ENCODE measurements at regions not wholly inside any gene's neighbourhood (a gene's known extent, or its start where the extent isn't known, plus 50 kb on each side); places are given as distances from the start of the nearest gene placed in this dataset.
"Not testable (repeated sequence)": the region's sequence is repeated elsewhere in the genome, so short reads cannot be mapped to it uniquely, and the experiment has no call there.

DNA sequence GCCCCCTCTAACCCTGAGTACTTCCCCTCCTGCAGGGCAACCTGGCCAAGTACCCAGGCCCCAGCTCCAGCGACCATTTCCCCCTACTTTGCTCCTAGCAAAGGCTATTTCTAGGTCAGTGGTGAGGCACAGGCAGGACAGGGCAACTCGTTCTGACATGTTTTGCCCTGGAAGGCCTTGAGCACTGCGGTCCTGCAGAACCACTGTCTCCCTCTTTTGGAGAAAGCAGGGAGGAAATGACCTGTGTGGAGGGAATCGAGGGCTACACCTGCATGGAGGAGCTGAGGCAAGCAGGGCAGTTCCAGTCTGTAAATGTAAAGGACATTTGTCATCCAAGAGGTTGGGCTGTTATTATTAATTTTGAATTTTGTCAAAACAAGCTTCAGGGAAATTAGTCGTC is 99.1 kb downstream of the PPIAL4G start:
- H3K27ac Mint-ChIP-seq, result no peak overlapping the region
- H3K4me3 Mint-ChIP-seq, result no peak overlapping the region
- no peaks in the 10 kb centered on the region for H3K36me3 Mint-ChIP-seq
- peaks cover 30% of the 10 kb centered on the region for H3K4me1 Mint-ChIP-seq (ENCODE audit: low read depth)
- no peaks in the 10 kb centered on the region for H3K27me3 Mint-ChIP-seq
- intact Hi-C loops (cut with micrococcal nuclease), result no loop called here
- H3K9me3 Mint-ChIP-seq, result no peaks in the 10 kb centered on the region
- POLR2A ChIA-PET, result no interaction called here
- CTCF ChIA-PET, result interaction anchor here (1.6 kb wide), 1 partner anchor 12 kb away, joined by 5 read pairs; no protein-coding TSS in a partner anchor
- DNase-seq, result no peak

DNA sequence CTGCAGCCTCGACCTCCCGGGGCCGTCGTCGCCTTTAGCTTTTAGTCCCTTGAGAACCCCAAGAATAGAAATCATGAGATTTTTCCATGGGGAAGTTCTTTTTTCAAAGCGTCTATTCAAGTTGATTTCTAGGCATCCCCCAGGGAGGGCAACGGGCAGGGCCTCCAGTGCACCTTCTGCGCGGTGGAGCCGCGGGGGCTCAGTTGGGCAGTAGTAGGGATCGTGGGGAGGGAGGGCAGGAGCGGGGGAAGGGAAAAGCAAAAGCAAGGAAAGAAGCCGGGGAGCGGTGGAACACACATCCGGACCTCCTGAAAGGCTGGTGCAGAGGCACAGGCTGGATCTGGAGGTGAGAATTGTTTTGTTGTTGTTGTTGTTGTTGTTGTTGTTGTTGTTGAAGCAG is 103.4 kb downstream of the PPIAL4G start:
- intact Hi-C loops (cut with micrococcal nuclease), result loop anchor here (10.0 kb wide), 1 partner anchor 145 kb away; no protein-coding TSS in a partner anchor
- Mint-ChIP-seq H3K36me3 (no peaks in the 10 kb centered on the region), H3K4me1 (ENCODE audit: low read depth) (peaks cover 6% of the 10 kb centered on the region), H3K27ac (no peak overlapping the region), H3K27me3 (no peaks in the 10 kb centered on the region), H3K9me3 (no peaks in the 10 kb centered on the region), H3K4me3 (no peak overlapping the region)
- ChIA-PET POLR2A (no interaction called here), CTCF (no interaction called here)
- DNase-seq, result no peak

DNA sequence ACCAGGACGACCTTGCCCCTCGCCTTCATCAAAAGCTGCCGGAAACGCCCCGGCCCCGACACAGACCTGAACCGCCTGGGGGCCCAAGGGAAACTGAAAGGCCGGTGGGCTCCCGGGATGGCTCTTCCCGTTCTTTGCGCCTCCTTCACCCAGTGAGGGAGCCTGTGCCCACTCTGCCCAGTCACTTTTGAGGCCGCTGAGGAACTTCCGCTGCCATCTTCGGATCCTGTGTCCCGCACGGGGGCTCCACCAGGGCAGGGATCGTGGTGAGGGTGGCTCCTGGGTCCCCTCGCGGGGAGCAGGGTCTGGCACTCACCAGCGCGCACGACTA is 104.0 kb downstream of the PPIAL4G start:
- Mint-ChIP-seq H3K27ac (no peak overlapping the region), H3K36me3 (no peaks in the 10 kb centered on the region), H3K27me3 (no peaks in the 10 kb centered on the region), H3K4me3 (no peak overlapping the region), H3K4me1 (ENCODE audit: low read depth) (peaks cover 6% of the 10 kb centered on the region), H3K9me3 (no peaks in the 10 kb centered on the region)
- ChIA-PET CTCF (no interaction called here), POLR2A (no interaction called here)
- no peak for DNase-seq
- intact Hi-C loops (cut with micrococcal nuclease), result loop anchor here (10.0 kb wide), 1 partner anchor 146 kb away; no protein-coding TSS in a partner anchor

DNA sequence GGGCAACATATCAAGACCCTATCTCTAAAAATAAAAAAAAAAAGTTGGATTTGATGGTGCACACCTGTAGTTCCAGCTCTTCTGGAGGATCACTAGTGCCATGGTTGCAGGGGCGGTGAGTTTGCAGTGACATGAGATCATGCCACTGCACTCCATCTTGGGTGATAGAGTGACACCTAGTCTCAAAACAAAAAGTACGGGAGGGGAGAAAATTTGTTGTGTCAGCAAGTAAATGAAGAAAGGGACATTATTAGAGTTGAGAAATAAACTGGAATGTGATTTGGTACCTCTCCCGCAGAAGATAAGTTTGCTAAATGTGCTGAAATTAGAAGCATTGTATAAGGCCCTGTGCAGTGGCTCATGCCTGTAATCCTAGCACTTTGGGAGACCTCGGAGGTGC is 105.1 kb downstream of the PPIAL4G start:
- H3K27me3 Mint-ChIP-seq, POLR2A ChIA-PET: not testable (repeated sequence)
- intact Hi-C loops (cut with micrococcal nuclease), result loop anchor here (10.0 kb wide), 1 partner anchor 147 kb away; no protein-coding TSS in a partner anchor

DNA sequence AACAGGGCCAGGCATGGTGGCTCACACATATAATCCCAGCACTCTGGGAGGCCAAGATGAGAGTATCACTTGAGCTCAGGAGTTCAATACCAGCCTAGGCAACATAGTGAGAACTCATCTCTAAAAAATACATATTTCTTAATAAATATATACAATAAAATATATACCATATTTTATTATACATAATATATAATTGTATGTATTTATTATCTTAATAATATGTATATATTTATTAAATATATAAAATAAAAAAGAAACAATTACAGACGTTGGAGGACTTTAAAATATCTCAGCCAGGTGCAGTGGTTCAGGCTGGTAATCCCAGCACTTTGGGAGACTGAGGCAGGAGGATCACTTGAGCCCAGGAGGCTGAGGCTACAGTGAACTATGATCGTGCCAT is 106.1 kb downstream of the PPIAL4G start:
- H3K27me3 Mint-ChIP-seq, DNase-seq, H3K36me3 Mint-ChIP-seq, H3K4me3 Mint-ChIP-seq, H3K9me3 Mint-ChIP-seq, H3K27ac Mint-ChIP-seq: not testable (repeated sequence)
- ChIA-PET CTCF (interaction anchor here (1.0 kb wide), 1 partner anchor 32 kb away, joined by 3 read pairs; no protein-coding TSS in a partner anchor), POLR2A (interaction anchor here (1.8 kb wide), 1 partner anchor 12 kb away, joined by 7 read pairs; no protein-coding TSS in a partner anchor)
- H3K4me1 Mint-ChIP-seq (ENCODE audit: low read depth), result peaks cover 24% of the 10 kb centered on the region
- intact Hi-C loops (cut with micrococcal nuclease), result loop anchor here (10.0 kb wide), 1 partner anchor 148 kb away; no protein-coding TSS in a partner anchor

More for the DNA sequence above, 105.1 kb downstream of the PPIAL4G start:
- H3K27ac Mint-ChIP-seq, H3K36me3 Mint-ChIP-seq, CTCF ChIA-PET, H3K9me3 Mint-ChIP-seq, H3K4me3 Mint-ChIP-seq, DNase-seq: not testable (repeated sequence)
- H3K4me1 Mint-ChIP-seq (ENCODE audit: low read depth), result peaks cover 15% of the 10 kb centered on the region

DNA sequence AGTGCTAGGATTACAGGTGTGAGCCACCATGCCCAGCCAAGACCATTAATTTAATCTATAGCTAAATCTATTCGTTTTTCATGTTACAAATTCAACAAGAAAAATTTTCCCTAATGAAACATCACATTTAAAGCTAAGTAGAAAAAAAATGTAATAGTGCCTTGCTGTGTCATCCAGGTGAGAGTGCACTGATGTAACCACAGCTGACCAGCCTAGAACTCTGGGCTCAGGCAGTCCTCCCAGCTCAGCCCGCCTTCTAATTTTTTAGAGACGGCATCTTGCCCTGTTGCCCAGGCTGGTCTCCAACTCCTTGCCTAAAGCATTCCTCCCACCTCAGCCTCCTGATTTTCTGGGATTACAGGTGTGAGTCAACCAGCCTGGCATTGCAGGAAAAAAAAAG is 109.0 kb downstream of the PPIAL4G start:
- H3K4me3 Mint-ChIP-seq, result peak overlapping the region; percentile 12
- peaks cover 40% of the 10 kb centered on the region for H3K4me1 Mint-ChIP-seq (ENCODE audit: low read depth)
- no peaks in the 10 kb centered on the region for H3K9me3 Mint-ChIP-seq
- CTCF ChIA-PET, result interaction anchor here (2.0 kb wide), 1 partner anchor 11 kb away, joined by 5 read pairs; no protein-coding TSS in a partner anchor
- DNase-seq, result no peak
- H3K27ac Mint-ChIP-seq, result peak overlapping the region; percentile 66
- no peaks in the 10 kb centered on the region for H3K36me3 Mint-ChIP-seq
- intact Hi-C loops (cut with micrococcal nuclease), result loop anchor here (10.0 kb wide), 1 partner anchor 151 kb away; no protein-coding TSS in a partner anchor
- H3K27me3 Mint-ChIP-seq, result no peaks in the 10 kb centered on the region
- POLR2A ChIA-PET, result interaction anchor here (0.6 to 3.8 kb wide), 5 partner anchors 14 to 149 kb away, joined by 3 to 35 read pairs (median 4); no protein-coding TSS in a partner anchor

DNA sequence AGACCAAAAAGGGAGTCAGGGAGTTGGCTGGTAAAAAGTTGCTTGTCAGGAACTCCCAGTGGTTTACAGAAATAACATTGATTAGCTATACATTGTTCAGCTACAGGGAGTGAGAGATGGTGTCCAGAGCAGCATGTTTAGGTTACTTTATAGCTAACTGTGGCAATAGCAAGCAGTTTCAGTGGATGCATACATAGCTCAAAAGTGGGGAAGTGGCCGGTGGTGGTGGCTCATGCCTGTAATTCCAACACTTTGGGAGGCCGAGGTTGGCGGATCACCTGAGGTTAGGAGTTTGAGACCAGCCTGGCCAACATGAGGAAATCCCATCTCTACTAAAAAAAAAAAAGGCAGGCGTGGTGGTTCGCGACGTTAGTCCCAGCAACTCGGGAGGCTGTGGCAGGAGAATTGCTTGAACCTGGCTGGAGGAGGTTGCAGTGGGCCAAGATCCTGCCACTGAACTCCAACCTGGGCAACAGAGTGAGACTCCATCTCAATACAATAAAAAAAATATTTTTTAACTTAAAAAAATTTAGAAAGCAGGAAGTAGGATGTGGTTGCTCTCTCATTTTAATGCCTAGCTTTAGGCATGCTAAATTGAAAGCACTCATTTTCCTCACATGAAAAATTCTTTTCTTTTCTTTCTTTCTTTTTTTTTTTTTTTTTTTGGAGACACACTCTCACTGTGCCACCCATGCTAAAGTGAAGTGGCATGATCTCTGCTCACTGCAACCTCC is 109.7 kb downstream of the PPIAL4G start:
- peak; percentile 24 for DNase-seq
- peaks cover 40% of the 10 kb centered on the region for H3K4me1 Mint-ChIP-seq (ENCODE audit: low read depth)
- H3K27ac Mint-ChIP-seq, result peak overlapping the region; percentile 88
- peak overlapping the region; percentile 62 for H3K4me3 Mint-ChIP-seq
- intact Hi-C loops (cut with micrococcal nuclease), result loop anchor here (10.0 kb wide), 1 partner anchor 151 kb away; no protein-coding TSS in a partner anchor
- no peaks in the 10 kb centered on the region for H3K27me3 Mint-ChIP-seq
- ChIA-PET POLR2A (interaction anchor here (0.6 to 3.8 kb wide), 6 partner anchors 15 to 149 kb away, joined by 3 to 35 read pairs (median 5); no protein-coding TSS in a partner anchor), CTCF (interaction anchor here (1.2 to 2.0 kb wide), 3 partner anchors 10 to 24 kb away, joined by 4 to 5 read pairs (median 5); no protein-coding TSS in a partner anchor)
- no peaks in the 10 kb centered on the region for H3K9me3 Mint-ChIP-seq
- H3K36me3 Mint-ChIP-seq, result no peaks in the 10 kb centered on the region

GRCh38 chr1:148372731-148373130 is 110.4 kb downstream of the PPIAL4G start:
- H3K4me3 Mint-ChIP-seq, result peak overlapping the region; percentile 62
- no peaks in the 10 kb centered on the region for H3K27me3 Mint-ChIP-seq
- no peaks in the 10 kb centered on the region for H3K9me3 Mint-ChIP-seq
- ChIA-PET POLR2A (interaction anchor here (0.6 to 3.8 kb wide), 7 partner anchors 10 to 150 kb away, joined by 3 to 35 read pairs (median 6); no protein-coding TSS in a partner anchor), CTCF (interaction anchor here (0.7 to 2.0 kb wide), 6 partner anchors 9 to 26 kb away, joined by 3 to 7 read pairs (median 4); no protein-coding TSS in a partner anchor)
- peak; percentile 70 for DNase-seq
- H3K4me1 Mint-ChIP-seq (ENCODE audit: low read depth), result peaks cover 40% of the 10 kb centered on the region
- intact Hi-C loops (cut with micrococcal nuclease), result loop anchor here (1.0 to 10.0 kb wide), 3 partner anchors 11 to 152 kb away; no protein-coding TSS in a partner anchor
- H3K27ac Mint-ChIP-seq, result peak overlapping the region; percentile 88
- no peaks in the 10 kb centered on the region for H3K36me3 Mint-ChIP-seq

DNA sequence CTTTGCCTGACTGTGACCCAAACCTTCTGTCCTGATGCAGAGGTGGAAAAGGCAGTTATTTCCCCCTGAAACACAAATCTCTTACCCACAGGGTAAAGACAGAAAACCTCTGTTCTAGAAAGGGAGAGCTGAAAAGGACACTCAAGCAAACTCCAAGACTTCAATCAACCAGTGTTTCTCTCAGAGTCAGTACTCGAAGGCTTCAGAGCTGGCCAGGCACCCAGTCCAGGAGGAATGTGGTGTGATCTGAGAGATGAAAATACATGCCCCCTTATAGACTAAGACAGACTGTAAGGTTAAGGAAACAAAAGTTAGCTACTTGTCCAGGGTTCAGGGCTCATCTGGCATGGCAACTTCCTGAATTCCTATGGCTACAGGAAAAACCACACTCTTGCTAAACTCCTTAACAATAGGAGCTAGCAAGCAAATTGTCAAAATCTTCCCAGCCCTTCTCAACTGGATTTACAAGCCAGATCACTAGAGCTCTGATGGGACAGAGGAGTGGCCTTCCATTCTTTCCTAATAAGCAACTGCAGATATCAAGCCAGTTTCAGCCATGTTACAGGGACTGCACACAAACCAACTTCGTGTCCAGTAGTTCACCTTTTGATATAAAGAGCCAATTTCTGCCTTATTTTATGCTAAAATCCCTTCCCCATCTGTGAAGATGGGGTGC is 110.9 kb downstream of the PPIAL4G start:
- not testable (repeated sequence) for H3K27me3 Mint-ChIP-seq, H3K36me3 Mint-ChIP-seq, DNase-seq, H3K9me3 Mint-ChIP-seq
- Mint-ChIP-seq H3K4me1 (ENCODE audit: low read depth) (peaks cover 40% of the 10 kb centered on the region), H3K27ac (peak overlapping the region; percentile 88), H3K4me3 (peak overlapping the region; percentile 62)
- intact Hi-C loops (cut with micrococcal nuclease), result loop anchor here (1.0 to 10.0 kb wide), 3 partner anchors 11 to 153 kb away; no protein-coding TSS in a partner anchor
- CTCF ChIA-PET, result interaction anchor here (0.7 to 2.0 kb wide), 8 partner anchors 9 to 25 kb away, joined by 3 to 7 read pairs (median 4); no protein-coding TSS in a partner anchor
- POLR2A ChIA-PET, result interaction anchor here (0.6 to 3.8 kb wide), 6 partner anchors 10 to 151 kb away, joined by 4 to 35 read pairs (median 6); no protein-coding TSS in a partner anchor

DNA sequence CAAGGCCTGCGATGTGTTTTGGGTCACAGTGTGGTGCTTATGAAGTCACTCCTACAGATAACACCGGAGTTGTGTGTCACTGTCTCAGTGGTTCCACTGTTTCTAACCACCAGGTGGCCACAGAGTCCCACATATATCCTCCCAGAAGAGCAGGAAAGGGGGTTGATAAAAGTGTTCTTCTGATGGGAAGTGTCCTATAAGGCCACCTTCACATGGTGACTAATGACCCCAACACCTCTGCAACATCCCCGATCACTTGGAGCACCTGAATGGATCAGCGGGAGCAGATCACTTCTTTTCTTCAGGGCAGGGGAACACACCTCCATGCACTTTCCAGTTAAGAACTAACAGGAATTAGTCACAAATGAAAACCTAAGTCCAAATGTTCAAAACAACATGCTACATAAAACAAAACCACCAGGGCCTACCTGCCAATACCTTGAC is 111.5 kb downstream of the PPIAL4G start:
- intact Hi-C loops (cut with micrococcal nuclease), result loop anchor here (10.0 kb wide), 1 partner anchor 153 kb away; no protein-coding TSS in a partner anchor
- H3K4me3 Mint-ChIP-seq, result peak overlapping the region; percentile 31
- not testable (repeated sequence) for H3K36me3 Mint-ChIP-seq, H3K9me3 Mint-ChIP-seq, H3K27me3 Mint-ChIP-seq
- CTCF ChIA-PET, result interaction anchor here (0.8 to 1.9 kb wide), 6 partner anchors 12 to 25 kb away, joined by 3 to 7 read pairs (median 4); no protein-coding TSS in a partner anchor
- peaks cover 43% of the 10 kb centered on the region for H3K4me1 Mint-ChIP-seq (ENCODE audit: low read depth)
- DNase-seq, result peak; percentile 85
- POLR2A ChIA-PET, result interaction anchor here (0.9 to 3.8 kb wide), 6 partner anchors 9 to 151 kb away, joined by 4 to 35 read pairs (median 6); no protein-coding TSS in a partner anchor
- peak overlapping the region; percentile 88 for H3K27ac Mint-ChIP-seq

- Mint-ChIP-seq H3K4me1 (ENCODE audit: low read depth) (peaks cover 47% of the 10 kb centered on the region), H3K27ac (peak overlapping the region; percentile 5)
- POLR2A ChIA-PET, result interaction anchor here (1.7 kb wide), 1 partner anchor 152 kb away, joined by 6 read pairs; no protein-coding TSS in a partner anchor
Measured at GRCh38 chr1:148370661-148371060, 112.4 kb downstream of the PPIAL4G start.

More at GRCh38 chr1:148370661-148371060, 112.4 kb downstream of the PPIAL4G start:
- H3K36me3 Mint-ChIP-seq, H3K9me3 Mint-ChIP-seq, H3K4me3 Mint-ChIP-seq, H3K27me3 Mint-ChIP-seq, DNase-seq: not testable (repeated sequence)
- CTCF ChIA-PET, result interaction anchor here (0.8 to 1.8 kb wide), 4 partner anchors 12 to 24 kb away, joined by 4 to 7 read pairs (median 4); no protein-coding TSS in a partner anchor
- intact Hi-C loops (cut with micrococcal nuclease), result loop anchor here (10.0 kb wide), 1 partner anchor 154 kb away; no protein-coding TSS in a partner anchor

All from activated CD4-positive, alpha-beta memory T cell treated with anti-CD3 and anti-CD28 coated beads for 36 hours (primary cell).